ENCODE measurements at regions not wholly inside any gene's neighbourhood (a gene's known extent, or its start where the extent isn't known, plus 50 kb on each side); places are given as distances from the start of the nearest gene placed in this dataset.
"Not testable (repeated sequence)": the region's sequence is repeated elsewhere in the genome, so short reads cannot be mapped to it uniquely, and the experiment has no call there.

DNA sequence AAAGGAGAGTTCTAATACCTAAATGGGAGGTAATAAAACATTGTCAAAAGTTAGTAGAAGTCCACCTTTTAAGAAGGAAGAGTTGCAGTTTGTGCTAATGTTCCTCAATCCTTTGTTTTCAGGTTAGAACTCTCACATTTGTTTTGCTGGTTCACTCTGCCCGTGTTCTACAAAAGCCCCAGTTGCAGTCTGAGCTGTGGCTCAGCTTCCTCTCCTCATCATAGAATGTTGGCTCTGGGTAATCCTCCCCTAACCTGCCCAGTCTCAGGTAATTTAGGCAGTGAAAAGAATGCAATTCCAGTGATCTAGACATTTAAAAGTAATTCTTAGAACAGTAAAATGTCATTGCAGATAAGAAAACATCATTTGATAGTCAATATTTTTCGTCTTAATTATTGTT lies 1410.4 kb upstream of the ZEB2 start:
- FAIRE-seq = no peak

DNA sequence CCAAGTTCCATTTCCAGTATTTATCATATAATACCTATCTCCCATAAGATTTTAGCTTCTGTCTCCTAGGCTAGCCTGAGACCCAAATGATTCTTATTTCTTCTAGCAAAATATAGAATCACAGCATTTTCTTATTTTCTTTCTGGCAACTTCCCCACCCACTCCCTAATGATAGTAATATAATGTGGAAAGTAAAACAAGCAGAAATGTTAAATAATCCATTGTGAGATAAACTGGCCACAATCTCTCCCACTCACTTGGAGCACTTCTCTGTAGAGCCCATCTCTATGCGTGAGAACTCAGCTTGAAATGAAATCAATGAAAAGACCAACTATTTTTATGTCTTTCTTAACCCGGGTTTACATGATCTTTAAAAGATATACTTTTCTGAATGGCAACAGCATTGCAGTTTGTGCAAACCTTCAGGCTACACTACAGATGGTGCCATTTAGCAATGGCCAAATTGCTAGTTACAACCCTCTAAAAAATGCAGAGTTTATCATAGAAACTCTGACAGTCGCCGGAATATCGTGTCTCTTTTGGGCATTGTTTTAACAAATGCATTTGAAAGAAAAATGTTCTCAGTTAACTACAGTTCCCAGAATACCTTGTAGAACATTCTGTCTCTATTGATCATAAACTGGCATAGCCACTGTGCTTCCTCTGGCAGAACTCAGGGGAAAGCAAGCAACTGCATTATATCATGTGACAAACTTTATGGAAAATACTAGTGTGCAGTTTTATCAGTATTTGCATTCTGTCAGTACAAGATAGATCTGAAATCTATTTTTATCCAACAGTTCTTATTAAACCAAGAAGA lies 1407.4 kb upstream of the ZEB2 start:
- no peak for FAIRE-seq

GRCh38 chr2:145925591-145925990 lies 1405.7 kb upstream of the ZEB2 start:
- no peak for FAIRE-seq

DNA sequence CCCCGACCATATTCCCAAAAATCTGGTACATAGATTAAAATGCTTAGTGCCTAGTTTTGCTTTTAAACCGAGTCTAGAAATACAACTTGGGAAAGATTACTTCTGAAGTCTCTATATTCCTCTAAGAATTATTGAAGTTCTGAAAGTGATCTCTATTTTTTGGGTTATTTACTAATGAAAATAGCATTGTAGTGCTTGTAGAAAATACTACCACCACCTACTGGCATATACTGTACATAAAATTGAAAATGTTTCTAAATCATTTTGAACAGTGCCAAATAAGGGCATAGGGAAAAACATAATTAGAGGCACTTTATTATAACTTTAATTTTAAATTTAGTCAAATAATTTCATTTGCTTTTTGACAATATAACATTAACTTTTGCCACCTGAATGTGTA lies 1399.6 kb upstream of the ZEB2 start:
- FAIRE-seq = peak; percentile 70

GRCh38 chr2:145918951-145919350 lies 1399.0 kb upstream of the ZEB2 start:
- no peak for FAIRE-seq

DNA sequence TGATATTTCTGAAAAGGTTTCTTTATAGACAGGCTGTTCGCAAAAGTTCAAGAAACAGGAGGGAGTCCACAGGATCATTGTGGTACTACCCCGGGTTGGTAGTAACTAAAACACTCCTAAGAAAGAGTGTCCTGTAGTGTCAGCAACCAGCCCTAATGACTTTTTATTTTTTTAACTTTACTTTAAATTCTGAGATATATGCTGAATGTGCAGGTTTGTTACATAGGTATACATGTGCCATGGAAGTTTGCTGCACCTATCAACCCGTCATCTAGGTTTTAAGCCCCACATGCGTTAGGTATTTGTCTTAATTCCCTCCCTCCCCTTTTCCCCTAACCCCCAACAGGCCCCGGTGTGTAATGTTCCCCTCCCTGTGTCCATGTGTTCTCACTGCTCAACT lies 1396.9 kb upstream of the ZEB2 start:
- FAIRE-seq = no peak

DNA sequence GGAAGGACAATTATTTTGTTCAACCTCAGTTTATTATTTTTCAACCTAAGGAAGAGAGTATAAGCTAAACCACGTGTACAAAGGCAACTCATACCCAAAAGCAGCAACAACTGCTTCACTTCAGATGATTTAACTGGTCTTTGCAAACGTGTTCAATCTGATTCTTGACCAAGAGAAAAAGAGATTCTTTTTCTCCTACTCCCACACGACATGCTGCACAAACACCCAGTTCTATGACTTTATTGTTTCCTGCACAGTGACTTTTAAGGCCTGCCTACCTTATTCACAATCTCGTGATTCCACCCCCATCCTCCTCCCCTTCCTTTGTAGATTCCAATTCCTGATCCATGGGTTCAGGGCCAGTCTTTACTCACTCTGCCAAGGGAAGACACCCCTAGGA lies 1394.8 kb upstream of the ZEB2 start:
- no peak for FAIRE-seq

- no peak for FAIRE-seq
These were observed 1390.5 kb upstream of the ZEB2 start for GRCh38 chr2:145910416-145910815.

GRCh38 chr2:145909766-145910165 lies 1389.8 kb upstream of the ZEB2 start:
- FAIRE-seq = no peak

DNA sequence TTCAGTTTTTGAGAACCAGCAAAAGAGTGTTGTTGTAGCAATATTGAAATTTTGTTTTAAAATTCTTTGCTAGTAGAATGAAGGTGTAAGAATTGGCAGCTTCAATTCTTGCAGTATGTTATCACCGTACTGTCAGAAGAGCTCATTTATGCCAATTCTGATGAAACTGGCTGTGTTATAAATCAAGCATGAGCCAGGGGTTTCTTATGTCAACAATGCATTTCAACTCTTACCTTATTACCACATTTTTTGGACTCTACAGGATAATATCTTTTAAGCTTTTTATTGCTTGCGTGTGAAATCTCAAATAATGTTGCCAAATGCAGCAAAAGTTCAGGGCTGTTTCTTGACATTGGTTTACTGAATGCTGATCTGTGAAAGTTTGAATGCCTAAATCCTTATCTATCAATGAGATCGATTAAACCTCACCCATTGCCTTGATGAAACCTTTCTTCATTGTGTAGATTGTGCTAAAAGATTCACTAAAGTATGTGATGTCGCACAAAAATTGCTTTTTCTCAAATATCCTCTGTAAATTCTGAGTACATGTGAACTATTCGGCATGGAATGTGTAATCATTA lies 1389.3 kb upstream of the ZEB2 start:
- FAIRE-seq = no peak

- no peak for FAIRE-seq
These were observed 1386.4 kb upstream of the ZEB2 start for GRCh38 chr2:145906354-145906753.

DNA sequence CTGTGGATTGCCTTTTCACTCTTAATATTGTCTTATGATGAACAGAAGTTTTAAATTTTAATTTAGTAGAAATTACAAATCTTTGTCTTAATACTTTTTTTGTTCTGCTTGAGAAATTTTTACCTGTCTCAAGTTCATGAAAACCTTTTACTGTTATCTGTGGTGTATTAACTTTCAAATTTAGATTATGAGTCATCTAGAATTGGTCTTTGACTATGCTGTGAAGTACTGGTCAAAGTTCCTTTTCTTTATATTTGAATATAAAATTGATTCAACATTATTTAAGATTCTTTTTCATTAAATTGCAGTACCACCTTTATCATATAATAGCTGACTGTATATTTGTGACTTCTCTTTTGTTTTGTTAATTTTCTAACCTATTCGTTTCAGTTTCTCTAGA lies 1385.5 kb upstream of the ZEB2 start:
- FAIRE-seq = no peak

- FAIRE-seq = no peak
These were observed 1377.2 kb upstream of the ZEB2 start for GRCh38 chr2:145897151-145897550.

GRCh38 chr2:145887915-145888314 lies 1368.0 kb upstream of the ZEB2 start:
- FAIRE-seq = no peak

GRCh38 chr2:145880997-145881396 lies 1361.1 kb upstream of the ZEB2 start:
- FAIRE-seq = not testable (repeated sequence)

GRCh38 chr2:145875016-145875415 lies 1355.1 kb upstream of the ZEB2 start:
- no peak for FAIRE-seq

DNA sequence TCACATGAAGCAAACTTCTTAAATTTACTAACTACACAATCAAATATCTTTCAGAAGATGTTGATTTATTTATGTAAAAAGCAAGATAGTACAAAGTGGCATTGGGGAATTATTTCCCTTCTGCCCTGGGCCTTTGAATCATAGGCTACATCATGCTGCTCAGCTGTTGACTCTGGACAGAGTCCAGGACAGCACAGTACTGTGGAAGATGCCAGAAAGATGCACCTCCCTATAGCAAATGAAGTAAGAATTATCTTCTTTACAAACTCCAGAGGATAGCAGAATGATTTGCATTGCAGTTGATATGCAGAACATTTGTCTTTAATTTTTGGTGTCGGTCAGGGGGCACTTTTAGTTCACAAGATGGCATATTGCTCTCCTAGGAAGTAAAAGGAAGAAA lies 1354.5 kb upstream of the ZEB2 start:
- FAIRE-seq = no peak

GRCh38 chr2:145864501-145864900 lies 1344.6 kb upstream of the ZEB2 start:
- FAIRE-seq = no peak

GRCh38 chr2:145861940-145862339 lies 1342.0 kb upstream of the ZEB2 start:
- FAIRE-seq = no peak

DNA sequence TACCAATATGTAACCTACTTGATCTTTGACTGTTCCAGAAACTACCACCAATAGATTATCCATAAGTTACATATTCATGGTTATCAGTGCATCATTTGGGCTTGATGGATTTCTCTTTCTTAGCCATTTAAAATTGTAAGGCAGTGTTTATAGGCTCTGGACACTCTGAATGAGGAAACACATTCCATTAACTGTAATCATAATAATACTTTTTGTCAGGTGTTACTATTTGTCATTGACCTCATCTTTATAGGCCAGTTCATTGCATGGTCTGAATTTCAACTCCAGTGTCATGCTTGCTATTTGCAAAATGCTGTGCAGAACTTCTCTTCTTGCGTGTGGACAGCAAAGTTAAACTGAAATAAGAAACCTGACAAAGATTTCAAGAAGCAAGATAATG lies 1340.2 kb upstream of the ZEB2 start:
- FAIRE-seq = no peak

DNA sequence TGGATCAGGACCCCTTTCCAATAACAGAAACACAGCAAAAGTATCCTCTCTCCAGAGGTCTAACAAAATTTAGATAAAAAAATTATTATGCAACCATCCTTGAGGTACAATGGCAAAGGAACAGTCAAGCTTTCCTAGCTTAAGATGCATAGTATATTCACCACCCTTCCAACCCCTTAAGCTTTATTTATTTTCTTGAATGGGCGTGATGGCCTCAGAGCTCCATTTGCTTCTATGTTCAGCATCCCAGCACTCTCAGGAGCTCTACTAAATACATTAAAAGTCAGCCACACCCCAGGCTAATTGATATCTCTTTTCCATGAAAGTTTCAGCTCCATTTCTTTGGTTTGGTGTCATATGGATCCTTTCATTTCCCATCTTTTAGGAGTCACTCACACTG lies 1335.2 kb upstream of the ZEB2 start:
- no peak for FAIRE-seq

GRCh38 chr2:145854039-145854755 lies 1334.3 kb upstream of the ZEB2 start:
- FAIRE-seq = no peak

- no peak for FAIRE-seq
These were observed 1331.8 kb upstream of the ZEB2 start for GRCh38 chr2:145851730-145852129.

- no peak for FAIRE-seq
These were observed 1329.5 kb upstream of the ZEB2 start for GRCh38 chr2:145849466-145849865.

Data from TTC549 (cell line).